Stimulated activated CD8-positive, alpha-beta memory T cell treated with anti-CD3 and anti-CD28 coated beads, Interleukin-12 subunit alpha, Interleukin-12 subunit beta, amount 100 ng/mL, for 24 hours (primary cell): ENCODE measurements at regions not wholly inside any gene's neighbourhood (a gene's known extent, or its start where the extent isn't known, plus 50 kb on each side); places are given as distances from the start of the nearest gene placed in this dataset.

ENCODE experiments used
- DNase-seq: peaks from one replicate; pipeline ENCODE4 v3.0.0-alpha.2; 2020; ENCODE audit errors: extremely low read depth

GRCh38 chr18:78624646-78625279, 354.9 kb upstream of the SALL3 start:
- no peak for DNase-seq

GRCh38 chr18:78625847-78626246, 353.8 kb upstream of the SALL3 start:
- no peak for DNase-seq

DNA sequence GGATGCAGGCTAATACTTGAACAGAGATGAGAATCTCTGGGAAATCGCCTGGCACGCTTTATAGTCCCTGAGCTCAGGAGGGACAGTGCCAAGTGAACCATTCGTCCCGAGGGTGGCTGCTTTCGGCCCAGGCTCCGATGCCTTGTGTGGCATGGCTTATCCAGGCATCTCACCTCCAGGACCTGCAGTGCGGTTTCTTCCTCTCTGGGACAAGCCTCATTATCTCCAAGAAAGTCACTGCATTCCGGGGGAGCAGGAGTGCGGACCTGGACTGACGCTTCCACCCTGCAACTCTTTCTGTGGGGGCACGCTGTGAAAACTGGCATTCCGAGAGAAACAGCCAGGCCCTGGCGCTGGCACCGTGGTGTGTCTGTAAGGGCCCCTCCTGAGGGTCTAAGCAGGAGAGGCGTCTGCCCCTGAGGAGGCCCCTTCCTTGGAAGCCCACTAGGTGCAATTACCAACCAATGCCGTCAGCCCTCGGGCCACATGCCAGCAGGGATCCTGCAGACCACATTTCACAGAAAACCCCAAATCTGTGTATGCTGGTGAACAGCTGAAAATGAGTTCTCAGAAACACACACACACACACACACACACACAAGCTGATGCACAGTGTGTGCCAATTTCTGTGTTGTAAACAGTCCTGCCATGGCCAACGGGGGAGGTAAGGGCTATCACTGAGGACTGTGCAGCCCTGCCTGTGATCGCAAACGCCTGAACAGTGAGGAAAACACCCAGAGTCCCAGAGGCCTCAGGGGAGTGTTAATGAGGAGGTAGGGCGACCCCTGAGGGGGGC, 351.9 kb upstream of the SALL3 start:
- DNase-seq, result no peak

GRCh38 chr18:78629426-78629825, 350.2 kb upstream of the SALL3 start:
- DNase-seq, result no peak

DNA sequence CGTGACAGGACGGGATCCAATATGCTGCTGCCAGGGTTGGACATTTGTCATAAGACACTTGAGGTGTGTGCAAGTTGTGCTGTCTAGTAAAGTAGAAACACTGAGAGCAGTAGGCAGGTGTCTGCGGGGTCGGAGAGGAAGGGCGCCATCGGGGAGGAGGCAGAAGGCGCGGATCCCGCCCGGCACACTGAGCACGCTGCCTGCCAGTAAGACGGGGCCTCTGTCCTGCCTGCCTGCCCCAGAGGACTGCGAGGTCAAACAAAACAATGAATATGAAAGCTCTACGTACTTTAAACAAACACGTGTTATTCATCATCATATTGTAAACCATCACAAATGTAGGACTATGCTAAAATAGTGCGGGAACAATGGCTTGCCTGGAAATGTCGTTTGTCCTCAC, 349.3 kb upstream of the SALL3 start:
- no peak for DNase-seq

DNA sequence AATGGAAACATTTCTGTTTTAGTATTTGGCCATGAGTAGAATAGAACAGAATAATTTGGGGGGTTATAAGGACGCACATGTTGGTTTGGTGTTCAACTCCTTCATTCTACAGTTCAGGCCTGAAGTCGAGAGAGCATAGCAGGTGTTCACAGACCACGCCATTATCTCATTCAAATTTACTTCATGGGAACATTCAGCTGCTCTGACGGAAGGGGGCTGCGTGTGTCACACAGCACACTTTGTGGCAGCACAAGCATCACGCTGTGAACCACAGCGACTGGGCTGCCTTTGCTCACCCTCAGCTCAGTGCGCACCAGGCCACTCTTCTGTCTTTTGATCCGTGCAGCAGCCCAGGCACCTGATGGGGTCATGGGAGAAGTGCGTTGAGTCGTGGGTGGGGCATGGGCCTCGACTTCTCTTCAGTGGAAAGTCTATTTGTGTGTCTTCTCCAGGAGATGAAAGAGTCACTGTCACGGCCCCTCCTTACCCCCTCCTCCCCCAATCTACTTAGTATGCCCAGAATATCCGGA, 348.6 kb upstream of the SALL3 start:
- DNase-seq, result no peak

- no peak for DNase-seq
Measured at GRCh38 chr18:78632111-78632541, 347.5 kb upstream of the SALL3 start.

DNA sequence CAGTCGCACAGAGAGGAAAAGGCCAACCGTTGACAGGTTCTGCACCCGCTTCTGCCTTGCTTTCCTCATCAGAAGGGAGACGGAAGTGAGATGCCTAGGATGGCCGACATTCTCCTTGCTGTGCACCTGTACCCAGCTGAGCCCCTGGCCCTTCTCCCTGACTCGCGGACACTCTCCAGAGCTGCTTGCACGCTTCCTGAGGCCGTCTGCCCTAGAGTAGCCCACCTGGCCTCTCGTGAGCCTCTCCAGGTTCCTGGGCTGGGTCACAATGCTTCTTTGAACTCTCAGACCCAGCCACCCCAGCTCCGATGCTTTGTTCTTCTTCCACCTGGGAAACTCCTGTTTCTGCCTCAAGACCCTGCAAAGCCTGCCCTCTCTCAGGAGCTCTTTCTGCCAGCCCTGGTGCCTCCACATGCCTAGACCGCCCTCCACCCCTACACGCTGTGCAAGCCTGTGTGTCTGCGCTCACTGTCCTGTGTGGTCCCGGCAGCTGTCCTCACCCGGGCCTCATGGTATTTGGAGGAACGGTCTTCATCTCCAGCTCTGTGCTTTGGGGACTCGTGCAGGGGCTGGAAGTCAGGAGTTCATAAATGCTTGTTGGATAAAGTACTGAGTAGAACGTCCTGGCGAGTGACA, 345.4 kb upstream of the SALL3 start:
- no peak for DNase-seq

GRCh38 chr18:78635093-78635800, 344.4 kb upstream of the SALL3 start:
- DNase-seq, result no peak

DNA sequence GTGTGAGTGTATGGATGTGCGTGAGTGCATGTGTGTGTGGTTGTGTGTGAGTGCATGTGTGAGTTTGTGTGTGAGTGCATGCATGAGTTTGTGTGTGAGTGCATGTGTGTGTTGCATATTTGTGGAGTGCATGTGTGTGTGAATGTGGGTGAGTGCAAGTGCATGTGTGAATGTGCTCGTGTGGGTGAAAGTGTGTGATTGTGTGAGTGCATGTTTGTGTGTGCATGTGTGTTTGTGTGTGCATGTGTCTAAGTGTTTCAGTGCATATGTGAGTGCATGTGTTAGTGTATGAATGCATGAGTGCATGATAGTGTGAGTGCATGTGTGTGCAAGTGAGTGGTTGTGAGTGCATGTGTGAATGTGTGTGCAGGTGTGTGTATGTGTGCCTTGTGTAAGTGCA, 343.4 kb upstream of the SALL3 start:
- no peak for DNase-seq

- no peak for DNase-seq
Measured at GRCh38 chr18:78637442-78638402, 341.9 kb upstream of the SALL3 start.

GRCh38 chr18:78639006-78639950, 340.3 kb upstream of the SALL3 start:
- DNase-seq, result no peak

DNA sequence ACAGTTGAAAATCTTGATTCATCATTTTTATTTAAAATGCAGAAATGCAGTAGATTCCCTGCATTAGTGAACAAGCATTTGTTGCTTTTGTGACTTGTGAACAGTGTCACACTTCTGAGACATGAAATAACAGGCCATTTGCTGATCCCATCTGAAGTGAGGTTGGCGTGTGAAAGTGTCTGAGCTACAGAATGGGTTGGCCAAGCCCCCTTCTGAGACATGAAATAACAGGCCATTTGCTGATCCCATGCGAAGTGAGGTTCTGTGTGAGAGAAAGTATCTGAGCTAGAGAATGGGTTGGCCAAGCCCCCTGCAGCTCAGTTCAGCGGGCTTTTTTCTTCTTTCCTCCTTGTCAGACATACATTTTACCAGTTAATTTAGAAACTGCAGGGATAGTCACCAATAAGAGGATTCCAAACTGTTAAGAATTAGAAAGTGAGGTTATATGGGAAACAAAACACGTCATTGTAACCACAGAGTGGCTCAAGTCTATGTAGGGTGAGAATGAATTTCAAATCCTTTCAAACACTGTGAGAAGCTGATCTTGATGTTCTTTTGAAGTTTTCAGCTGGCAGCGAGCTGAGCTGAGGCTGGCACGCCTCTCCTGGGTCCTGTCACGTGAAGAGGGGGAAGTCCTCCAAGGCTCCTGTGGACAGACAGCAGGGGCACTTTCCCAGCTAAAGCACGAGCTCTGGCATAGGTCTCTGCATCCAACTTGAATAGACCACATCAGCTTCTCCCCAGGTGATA, 339.2 kb upstream of the SALL3 start:
- no peak for DNase-seq

- no peak for DNase-seq
Measured at GRCh38 chr18:78641689-78642231, 337.9 kb upstream of the SALL3 start.

DNA sequence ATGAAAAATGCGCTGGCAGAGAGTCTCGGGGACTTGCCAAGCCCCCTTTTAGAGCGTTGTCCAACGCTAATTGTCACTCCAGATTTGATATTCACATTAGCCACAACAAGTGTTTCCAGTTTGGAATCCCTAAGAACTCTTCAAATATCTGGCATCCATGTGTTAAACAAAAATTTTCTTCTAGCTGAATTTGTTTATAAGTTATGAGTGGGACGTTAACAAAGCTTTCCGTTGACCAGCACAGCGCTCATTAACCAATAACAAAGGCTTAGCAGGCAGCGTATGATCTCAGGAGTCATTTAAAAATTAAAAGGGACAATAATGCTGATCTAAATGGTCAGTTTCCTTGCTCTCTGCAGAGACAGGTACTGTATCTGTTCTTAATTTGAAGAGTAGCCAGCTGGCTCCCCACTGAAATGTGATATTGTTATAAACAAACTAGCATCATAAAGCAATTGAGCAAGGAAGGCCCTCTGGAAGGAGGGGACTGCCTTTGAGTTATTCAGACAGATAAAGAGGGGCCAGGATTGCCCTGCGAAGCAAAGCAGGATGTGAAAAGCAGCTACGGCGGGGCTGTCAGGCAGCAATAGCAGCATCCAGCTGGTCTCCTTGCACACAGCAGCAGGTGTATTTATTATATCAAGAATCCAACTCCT, 337.2 kb upstream of the SALL3 start:
- no peak for DNase-seq

- DNase-seq, result no peak
Measured at GRCh38 chr18:78643004-78643403, 336.6 kb upstream of the SALL3 start.

GRCh38 chr18:78643981-78644380, 335.6 kb upstream of the SALL3 start:
- no peak for DNase-seq

DNA sequence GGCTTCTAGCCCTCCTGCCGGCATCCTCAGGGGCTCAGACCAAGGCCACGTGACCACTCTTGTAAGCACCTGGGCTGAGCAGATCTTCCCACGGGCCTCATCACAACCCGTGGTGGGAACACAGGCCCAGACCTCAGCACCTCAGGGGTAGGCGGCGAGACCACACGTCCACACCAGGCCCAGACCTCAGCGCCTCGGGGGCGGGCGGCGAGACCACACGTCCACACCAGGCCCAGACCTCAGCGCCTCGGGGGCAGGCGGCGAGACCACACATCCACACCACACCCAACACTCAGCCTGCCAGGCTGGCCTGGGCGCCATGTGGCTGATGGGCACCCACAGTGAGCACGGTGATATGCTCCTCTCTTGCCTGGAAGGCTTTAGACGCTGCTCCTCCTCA, 334.4 kb upstream of the SALL3 start:
- no peak for DNase-seq
